ENCODE measurements at regions not wholly inside any gene's neighbourhood (a gene's known extent, or its start where the extent isn't known, plus 50 kb on each side); places are given as distances from the start of the nearest gene placed in this dataset.

GRCh38 chr1:81097860-81098259 is 702.9 kb upstream of the ADGRL2 start:
- H4K20me1 ChIP-seq (ENCODE audit: insufficient read depth, low read length) = no peaks in the 10 kb centered on the region
- no peak overlapping the region for H3K4me2 ChIP-seq (ENCODE audit: low read depth, low read length)
- H3K4me3 ChIP-seq (ENCODE audit: low read length) = no peak overlapping the region
- no peak overlapping the region for H3K27ac ChIP-seq (ENCODE audit: low read length)
- H2AFZ ChIP-seq (ENCODE audit: low read length) = no peak overlapping the region
- no peaks in the 10 kb centered on the region for H3F3A ChIP-seq (ENCODE audit: insufficient read depth, low read length)
- TF ChIP-seq EZH2 (optimal IDR thresholded peaks at IDR 0.05; ENCODE audit: low read depth, low read length) (no peak), EZH2phosphoT487 (IDR thresholded peaks at IDR 0.05; ENCODE audit: low read length) (no peak), CTCF (IDR thresholded peaks at IDR 0.05; ENCODE audit: low read length) (no peak)
- H3K4me1 ChIP-seq (ENCODE audit: low read length) = no peaks in the 10 kb centered on the region
- no peak overlapping the region for H3K9ac ChIP-seq (ENCODE audit: low read length)
- no peaks in the 10 kb centered on the region for H3K9me3 ChIP-seq (replicated peaks; ENCODE audit: insufficient read depth, low read length)
- no peaks in the 10 kb centered on the region for H3K27me3 ChIP-seq (replicated peaks; ENCODE audit: insufficient read depth, low read length)
- DNase-seq = no peak
- H3K36me3 ChIP-seq (replicated peaks; ENCODE audit: insufficient read depth, low read length) = no peaks in the 10 kb centered on the region
- H3K79me2 ChIP-seq (ENCODE audit: low read length) = no peaks in the 10 kb centered on the region
- no peaks in the 10 kb centered on the region for H3K9me2 ChIP-seq (replicated peaks; ENCODE audit: insufficient read depth, low read length)

GRCh38 chr1:81073580-81073979 is 727.2 kb upstream of the ADGRL2 start:
- Histone ChIP-seq H3K4me2 (ENCODE audit: low read depth, low read length) (no peak overlapping the region), H3K27ac (ENCODE audit: low read length) (no peak overlapping the region), H3K4me3 (ENCODE audit: low read length) (no peak overlapping the region), H3K9me2 (replicated peaks; ENCODE audit: insufficient read depth, low read length) (no peaks in the 10 kb centered on the region), H3K27me3 (replicated peaks; ENCODE audit: insufficient read depth, low read length) (no peaks in the 10 kb centered on the region), H3K79me2 (ENCODE audit: low read length) (no peaks in the 10 kb centered on the region), H3K36me3 (replicated peaks; ENCODE audit: insufficient read depth, low read length) (no peaks in the 10 kb centered on the region), H4K20me1 (ENCODE audit: insufficient read depth, low read length) (no peaks in the 10 kb centered on the region), H3F3A (ENCODE audit: insufficient read depth, low read length) (no peaks in the 10 kb centered on the region), H2AFZ (ENCODE audit: low read length) (no peak overlapping the region), H3K9me3 (replicated peaks; ENCODE audit: insufficient read depth, low read length) (no peaks in the 10 kb centered on the region), H3K9ac (ENCODE audit: low read length) (no peak overlapping the region), H3K4me1 (ENCODE audit: low read length) (no peaks in the 10 kb centered on the region)
- TF ChIP-seq EZH2phosphoT487 (IDR thresholded peaks at IDR 0.05; ENCODE audit: low read length) (no peak), EZH2 (optimal IDR thresholded peaks at IDR 0.05; ENCODE audit: low read depth, low read length) (no peak), CTCF (IDR thresholded peaks at IDR 0.05; ENCODE audit: low read length) (no peak)
- no peak for DNase-seq

GRCh38 chr1:81071969-81072753 is 728.6 kb upstream of the ADGRL2 start:
- TF ChIP-seq EZH2phosphoT487 (IDR thresholded peaks at IDR 0.05; ENCODE audit: low read length) = no peak
- TF ChIP-seq CTCF (IDR thresholded peaks at IDR 0.05; ENCODE audit: low read length) = no peak
- no peak for TF ChIP-seq EZH2 (optimal IDR thresholded peaks at IDR 0.05; ENCODE audit: low read depth, low read length)
- no peak overlapping the region for H2AFZ ChIP-seq (ENCODE audit: low read length)

More at GRCh38 chr1:81071969-81072753, 728.6 kb upstream of the ADGRL2 start:
- Histone ChIP-seq H3K9ac (ENCODE audit: low read length) (no peak overlapping the region), H3K4me2 (ENCODE audit: low read depth, low read length) (no peak overlapping the region), H3K36me3 (replicated peaks; ENCODE audit: insufficient read depth, low read length) (no peaks in the 10 kb centered on the region), H3K9me3 (replicated peaks; ENCODE audit: insufficient read depth, low read length) (no peaks in the 10 kb centered on the region), H3K79me2 (ENCODE audit: low read length) (no peaks in the 10 kb centered on the region), H3K4me1 (ENCODE audit: low read length) (no peaks in the 10 kb centered on the region), H3K4me3 (ENCODE audit: low read length) (no peak overlapping the region), H4K20me1 (ENCODE audit: insufficient read depth, low read length) (no peaks in the 10 kb centered on the region), H3K9me2 (replicated peaks; ENCODE audit: insufficient read depth, low read length) (no peaks in the 10 kb centered on the region), H3K27ac (ENCODE audit: low read length) (no peak overlapping the region), H3F3A (ENCODE audit: insufficient read depth, low read length) (no peaks in the 10 kb centered on the region), H3K27me3 (replicated peaks; ENCODE audit: insufficient read depth, low read length) (no peaks in the 10 kb centered on the region)
- DNase-seq = no peak

Measured in MM.1S (cell line).